SW480 (cell line): ENCODE measurements at regions not wholly inside any gene's neighbourhood (a gene's known extent, or its start where the extent isn't known, plus 50 kb on each side); places are given as distances from the start of the nearest gene placed in this dataset.
A peak's percentile ranks its signal among the peaks of the same experiment; 100 is the strongest.

ENCODE experiments used
- DNase-seq: peaks from one replicate; pipeline ENCODE4 v3.0.0-alpha.2; 2016; ENCODE audit warnings: low spot score

GRCh38 chr18:75130591-75131328 is 78.2 kb downstream of the PTGR3 start:
- no peak for DNase-seq

- no peak for DNase-seq
Measured at GRCh38 chr18:75129717-75130477, 79.0 kb downstream of the PTGR3 start.

- DNase-seq, result no peak
Measured at GRCh38 chr18:75128911-75129716, 79.8 kb downstream of the PTGR3 start.

GRCh38 chr18:75128051-75128605 is 80.8 kb downstream of the PTGR3 start:
- DNase-seq, result no peak

- DNase-seq, result peak; percentile 80
Measured at GRCh38 chr18:75127143-75128021, 81.6 kb downstream of the PTGR3 start.

GRCh38 chr18:75125382-75126331 is 83.3 kb downstream of the PTGR3 start:
- DNase-seq, result peak; percentile 1

- DNase-seq, result no peak
Measured at GRCh38 chr18:75124991-75125381, 84.0 kb downstream of the PTGR3 start.

- no peak for DNase-seq
Measured at GRCh38 chr18:75124551-75124950, 84.4 kb downstream of the PTGR3 start.

GRCh38 chr18:75123113-75123512 is 85.8 kb downstream of the PTGR3 start:
- DNase-seq, result no peak

GRCh38 chr18:75122334-75122958 is 86.5 kb downstream of the PTGR3 start:
- DNase-seq, result no peak

- no peak for DNase-seq
Measured at GRCh38 chr18:75121266-75121665, 87.7 kb downstream of the PTGR3 start.

GRCh38 chr18:75120521-75120920 is 88.4 kb downstream of the PTGR3 start:
- no peak for DNase-seq

- no peak for DNase-seq
Measured at GRCh38 chr18:75116809-75117208, 92.1 kb downstream of the PTGR3 start.

GRCh38 chr18:75116165-75116564 is 92.8 kb downstream of the PTGR3 start:
- DNase-seq, result no peak

- no peak for DNase-seq
Measured at GRCh38 chr18:75115514-75115913, 93.4 kb downstream of the PTGR3 start.
